Panc1 (cell line): ENCODE measurements at regions not wholly inside any gene's neighbourhood (a gene's known extent, or its start where the extent isn't known, plus 50 kb on each side); places are given as distances from the start of the nearest gene placed in this dataset.

Experiments
- ATAC-seq: fragments of 200-7000 bp; cut with Tn5 transposase; 2 replicates; pipeline ENCODE4 v1.9.1; 2020; ENCODE audit warnings: mild to moderate bottlenecking, moderate library complexity
- BruUV-seq: library from RNA; stranded (reverse); fragments of 400-500 nt; replicated peaks from 2 replicates; lab custom pipeline; 2021; lab: Mats Ljungman, UMichigan
- CTCF ChIA-PET: fragments of 300-600 bp; sonication (Branson Sonifier 250); formaldehyde crosslinking; loops from one replicate; lab custom pipeline; 2022; ENCODE audit warnings: antibody characterized with exemption; lab: Charles Lee
- POLR2A ChIA-PET: fragments of 300-600 bp; sonication (Branson Sonifier 250); formaldehyde crosslinking; loops from one replicate; lab custom pipeline; 2022; ENCODE audit warnings: antibody characterized with exemption; lab: Charles Lee
- DNase-seq: peaks from one replicate; pipeline ENCODE4 v3.0.0-alpha.2; 2010; ENCODE audit warnings: low read depth, low spot score
- H3K27ac ChIP-seq: 2 replicates; pipeline ENCODE4 v1.5.1; 2011; ENCODE audit warnings: mild to moderate bottlenecking, low read length, inconsistent platforms
- H3K27me3 ChIP-seq: fragments of 200-500 bp; sonication (Bioruptor generic); 2 replicates; pipeline ENCODE4 v1.6.0; 2014; ENCODE audit warnings: low read length, inconsistent platforms; ENCODE audit not compliant: control insufficient read depth, insufficient read depth
- H3K36me3 ChIP-seq: fragments of 200-500 bp; sonication (Bioruptor generic); 2 replicates; pipeline ENCODE4 v1.5.1; 2014; ENCODE audit warnings: inconsistent platforms, mild to moderate bottlenecking, low read length, moderate library complexity; ENCODE audit not compliant: control insufficient read depth, insufficient read depth
- H3K4me1 ChIP-seq: 2 replicates; pipeline ENCODE4 v1.5.1; 2011; ENCODE audit warnings: inconsistent platforms, mild to moderate bottlenecking, low read length, moderate library complexity; ENCODE audit not compliant: control insufficient read depth, insufficient read depth
- H3K4me3 ChIP-seq, 2 experiments: 2 replicates each; pipeline ENCODE4 v1.5.1; 2011 to 2012; ENCODE audit warnings: low read depth in 2 of 2, low read length in 2 of 2, mild to moderate bottlenecking in 2 of 2, inconsistent platforms in 1 of 2, moderate library complexity in 1 of 2
- H3K9me3 ChIP-seq: fragments of 200-500 bp; sonication (Bioruptor generic); 2 replicates; pipeline ENCODE4 v1.5.1; 2014; ENCODE audit warnings: low read depth, mild to moderate bottlenecking, inconsistent platforms, low read length, moderate library complexity; ENCODE audit not compliant: control insufficient read depth, insufficient read depth
- POLR2AphosphoS5 ChIP-seq: IDR thresholded peaks from 2 replicates; pipeline ENCODE4 v1.6.1; 2012; ENCODE audit warnings: mild to moderate bottlenecking, low read depth, low read length, moderate library complexity
- REST ChIP-seq, 2 experiments: IDR thresholded peaks; 2 replicates each; pipeline ENCODE4 v1.6.1; 2011 to 2012; ENCODE audit warnings: low read depth in 2 of 2, control low read depth in 1 of 2, low read length in 1 of 2, mild to moderate bottlenecking in 1 of 2, moderate library complexity in 1 of 2; ENCODE audit not compliant: insufficient read depth in 1 of 2
- SIN3A ChIP-seq: IDR thresholded peaks from 2 replicates; pipeline ENCODE4 v1.6.1; 2012; ENCODE audit warnings: low read depth, mild to moderate bottlenecking, low read length, moderate library complexity, borderline replicate concordance; ENCODE audit not compliant: insufficient read depth
- TCF7L2 ChIP-seq: IDR thresholded peaks from 2 replicates; pipeline ENCODE4 v1.6.1; 2011; ENCODE audit warnings: mild to moderate bottlenecking, low read depth, low read length, inconsistent platforms
- in situ Hi-C: cut with HindIII; loops from 2 replicates; pipeline ENCODE4 v1.10.0; 2016; ENCODE audit warnings: low sequenced_read_pairs, low pct_unique_long_range_greater_than_20kb
- intact Hi-C: fragments of 100-400 bp; cut with micrococcal nuclease; formaldehyde crosslinking; loops from one replicate; pipeline ENCODE4 v1.10.0; 2022; ENCODE audit not compliant: unreplicated experiment
- TF ChIP-seq, protein P1 (sequence below): fragments of 450-650 bp; IDR thresholded peaks from 2 replicates; pipeline ENCODE4 v1.5.1; 2017; ENCODE audit warnings: mild to moderate bottlenecking

DNA sequence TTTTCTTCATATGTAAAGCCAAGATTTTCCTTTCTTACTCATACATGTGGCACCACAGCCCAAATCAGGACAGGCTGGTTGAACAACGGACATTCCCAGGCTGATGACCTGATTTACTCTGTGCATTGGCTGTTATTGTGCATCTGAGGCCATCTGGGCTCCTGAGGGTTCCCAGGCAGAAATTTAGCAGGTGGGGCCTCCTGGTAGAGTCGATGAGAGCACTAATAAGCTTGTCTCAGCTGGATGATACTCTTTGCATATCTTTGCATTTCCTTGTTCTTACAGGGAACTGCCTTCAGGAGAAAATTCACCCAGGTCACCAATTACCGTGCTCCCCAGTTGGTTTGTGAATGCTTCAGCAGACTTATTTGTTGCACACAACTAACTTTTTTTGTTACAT lies 605.1 kb downstream of the ELAVL2 start:
- Histone ChIP-seq H3K9me3 (no peaks in the 10 kb centered on the region), H3K27ac (no peak overlapping the region), H3K4me1 (no peaks in the 10 kb centered on the region), H3K36me3 (no peaks in the 10 kb centered on the region), H3K27me3 (no peaks in the 10 kb centered on the region), H3K4me3 (no peak overlapping the region)
- in situ Hi-C loops: no loop called here
- intact Hi-C loops: no loop called here
- TF ChIP-seq, protein P1, sequence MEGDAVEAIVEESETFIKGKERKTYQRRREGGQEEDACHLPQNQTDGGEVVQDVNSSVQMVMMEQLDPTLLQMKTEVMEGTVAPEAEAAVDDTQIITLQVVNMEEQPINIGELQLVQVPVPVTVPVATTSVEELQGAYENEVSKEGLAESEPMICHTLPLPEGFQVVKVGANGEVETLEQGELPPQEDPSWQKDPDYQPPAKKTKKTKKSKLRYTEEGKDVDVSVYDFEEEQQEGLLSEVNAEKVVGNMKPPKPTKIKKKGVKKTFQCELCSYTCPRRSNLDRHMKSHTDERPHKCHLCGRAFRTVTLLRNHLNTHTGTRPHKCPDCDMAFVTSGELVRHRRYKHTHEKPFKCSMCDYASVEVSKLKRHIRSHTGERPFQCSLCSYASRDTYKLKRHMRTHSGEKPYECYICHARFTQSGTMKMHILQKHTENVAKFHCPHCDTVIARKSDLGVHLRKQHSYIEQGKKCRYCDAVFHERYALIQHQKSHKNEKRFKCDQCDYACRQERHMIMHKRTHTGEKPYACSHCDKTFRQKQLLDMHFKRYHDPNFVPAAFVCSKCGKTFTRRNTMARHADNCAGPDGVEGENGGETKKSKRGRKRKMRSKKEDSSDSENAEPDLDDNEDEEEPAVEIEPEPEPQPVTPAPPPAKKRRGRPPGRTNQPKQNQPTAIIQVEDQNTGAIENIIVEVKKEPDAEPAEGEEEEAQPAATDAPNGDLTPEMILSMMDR: no peak
- TF ChIP-seq TCF7L2: no peak
- TF ChIP-seq SIN3A: no peak
- no peak for TF ChIP-seq POLR2AphosphoS5
- TF ChIP-seq REST (IDR thresholded peaks at IDR 0.05; ENCODE audit: insufficient read depth in 1 of 2, low read depth in 2 of 2, low read length in 1 of 2): no peak
- no peak for DNase-seq
- ChIA-PET POLR2A (no interaction called here), CTCF (no interaction called here)
- no TSS peak for BruUV-seq
- no peak for ATAC-seq

- POLR2A ChIA-PET: no interaction called here
- BruUV-seq: no TSS peak
- no peak for ATAC-seq
These were observed 596.1 kb downstream of the ELAVL2 start for GRCh38 chr9:23229890-23230317.

More at GRCh38 chr9:23229890-23230317, 596.1 kb downstream of the ELAVL2 start:
- in situ Hi-C loops: no loop called here
- no peak for DNase-seq
- Histone ChIP-seq H3K9me3 (no peaks in the 10 kb centered on the region), H3K27ac (no peak overlapping the region), H3K27me3 (no peaks in the 10 kb centered on the region), H3K4me1 (no peaks in the 10 kb centered on the region), H3K36me3 (no peaks in the 10 kb centered on the region), H3K4me3 (no peak overlapping the region)
- intact Hi-C loops: no loop called here
- CTCF ChIA-PET: no interaction called here
- TF ChIP-seq POLR2AphosphoS5 (no peak), SIN3A (no peak), TCF7L2 (no peak), REST (IDR thresholded peaks at IDR 0.05; ENCODE audit: insufficient read depth in 1 of 2, low read depth in 2 of 2, low read length in 1 of 2) (no peak)
- TF ChIP-seq, protein P1: no peak
